ENCODE measurements at regions not wholly inside any gene's neighbourhood (a gene's known extent, or its start where the extent isn't known, plus 50 kb on each side); places are given as distances from the start of the nearest gene placed in this dataset.

- TF ChIP-seq EZH2 (IDR thresholded peaks at IDR 0.05; ENCODE audit: borderline replicate concordance, insufficient read depth, low read depth, low read length, poor library complexity, severe bottlenecking) (no peak), CTCF (IDR thresholded peaks at IDR 0.05) (no peak)
- H3K4me1 Mint-ChIP-seq, result peaks cover 8% of the 10 kb centered on the region
- no peak overlapping the region for H3K27ac Mint-ChIP-seq
- H3K9me3 Mint-ChIP-seq (ENCODE audit: insufficient read depth), result peaks cover 4% of the 10 kb centered on the region
- H3K79me2 ChIP-seq (ENCODE audit: control insufficient read depth, insufficient read depth, low read length), result no peaks in the 10 kb centered on the region
- no peaks in the 10 kb centered on the region for H3K36me3 ChIP-seq (replicated peaks in 1 of 2; ENCODE audit: control extremely low read depth in 1 of 2, control insufficient read depth in 1 of 2, extremely low read depth in 1 of 2, insufficient read depth in 2 of 2, low read length in 1 of 2)
- no peak overlapping the region for H3K4me3 Mint-ChIP-seq
- ChIA-PET POLR2A (no interaction called here), CTCF (no interaction called here)
- intact Hi-C loops (cut with micrococcal nuclease), result no loop called here
- DNase-seq, result no peak
- no peaks in the 10 kb centered on the region for H4K20me1 ChIP-seq (ENCODE audit: control insufficient read depth, insufficient read depth, low read length, poor library complexity, severe bottlenecking)
- H3K27me3 ChIP-seq (replicated peaks in 1 of 4; ENCODE audit: control extremely low read depth in 1 of 4, control insufficient read depth in 3 of 4, insufficient read depth in 4 of 4, low read length in 3 of 4), result no peaks in the 10 kb centered on the region
- no peak overlapping the region for H3K4me2 ChIP-seq (replicated peaks; ENCODE audit: low read depth, low read length, poor library complexity, severe bottlenecking)
- H2AFZ ChIP-seq (ENCODE audit: insufficient read depth, low read depth, low read length, poor library complexity, severe bottlenecking), result no peak overlapping the region
- H3K27me3 Mint-ChIP-seq, result peaks cover 12% of the 10 kb centered on the region
- H3K27ac ChIP-seq (ENCODE audit: low read length in 2 of 2), result no peak overlapping the region
- H3K9me3 ChIP-seq (ENCODE audit: control extremely low read depth in 1 of 3, control insufficient read depth in 2 of 3, insufficient read depth in 1 of 3, low read length in 2 of 3), result peaks cover 0 to 2% (median 0%) of the 10 kb centered on the region in 3 donors
- no peak overlapping the region for H3K4me3 ChIP-seq (ENCODE audit: control extremely low read depth in 1 of 5, extremely low read depth in 1 of 5, insufficient read depth in 1 of 5, low read depth in 2 of 5, low read length in 4 of 5)
- peaks cover 4% of the 10 kb centered on the region in 2 donors for H3K4me1 ChIP-seq (ENCODE audit: control insufficient read depth in 2 of 2, insufficient read depth in 2 of 2, low read length in 2 of 2)
- no peak for ATAC-seq (ENCODE audit: low read depth)
- H3K9ac ChIP-seq (ENCODE audit: low read length), result no peak overlapping the region
Observed at GRCh38 chr2:172372436-172372835, 55.0 kb upstream of the ITGA6 start.

GRCh38 chr2:172373076-172373475 is 54.3 kb upstream of the ITGA6 start:
- Mint-ChIP-seq H3K4me3 (no peak overlapping the region), H3K4me1 (peaks cover 12% of the 10 kb centered on the region), H3K27me3 (peaks cover 15% of the 10 kb centered on the region), H3K27ac (no peak overlapping the region), H3K9me3 (ENCODE audit: insufficient read depth) (peaks cover 4% of the 10 kb centered on the region)
- Histone ChIP-seq H3K79me2 (ENCODE audit: control insufficient read depth, insufficient read depth, low read length) (no peaks in the 10 kb centered on the region), H2AFZ (ENCODE audit: insufficient read depth, low read depth, low read length, poor library complexity, severe bottlenecking) (no peak overlapping the region), H3K36me3 (replicated peaks in 1 of 2; ENCODE audit: control extremely low read depth in 1 of 2, control insufficient read depth in 1 of 2, extremely low read depth in 1 of 2, insufficient read depth in 2 of 2, low read length in 1 of 2) (no peaks in the 10 kb centered on the region), H3K27me3 (replicated peaks in 1 of 4; ENCODE audit: control extremely low read depth in 1 of 4, control insufficient read depth in 3 of 4, insufficient read depth in 4 of 4, low read length in 3 of 4) (no peaks in the 10 kb centered on the region), H4K20me1 (ENCODE audit: control insufficient read depth, insufficient read depth, low read length, poor library complexity, severe bottlenecking) (no peaks in the 10 kb centered on the region), H3K27ac (ENCODE audit: low read length in 2 of 2) (no peak overlapping the region), H3K9me3 (ENCODE audit: control extremely low read depth in 1 of 3, control insufficient read depth in 2 of 3, insufficient read depth in 1 of 3, low read length in 2 of 3) (peaks cover 0 to 2% (median 0%) of the 10 kb centered on the region in 3 donors), H3K9ac (ENCODE audit: low read length) (no peak overlapping the region), H3K4me2 (replicated peaks; ENCODE audit: low read depth, low read length, poor library complexity, severe bottlenecking) (no peak overlapping the region), H3K4me1 (ENCODE audit: control insufficient read depth in 2 of 2, insufficient read depth in 2 of 2, low read length in 2 of 2) (peaks cover 6 to 7% of the 10 kb centered on the region in 2 donors), H3K4me3 (ENCODE audit: control extremely low read depth in 1 of 5, extremely low read depth in 1 of 5, insufficient read depth in 1 of 5, low read depth in 2 of 5, low read length in 4 of 5) (no peak overlapping the region)
- intact Hi-C loops (cut with micrococcal nuclease), result no loop called here
- no peak for DNase-seq
- CTCF ChIA-PET, result no interaction called here
- TF ChIP-seq CTCF (IDR thresholded peaks at IDR 0.05) (no peak), EZH2 (IDR thresholded peaks at IDR 0.05; ENCODE audit: borderline replicate concordance, insufficient read depth, low read depth, low read length, poor library complexity, severe bottlenecking) (no peak)
- POLR2A ChIA-PET, result no interaction called here
- WGBS (ENCODE audit: insufficient coverage), result no CpG with 5 or more reads among the region's 5 CpGs
- ATAC-seq (ENCODE audit: low read depth), result no peak
